Vagina (tissue), 2 donors: ENCODE measurements at regions not wholly inside any gene's neighbourhood (a gene's known extent, or its start where the extent isn't known, plus 50 kb on each side); places are given as distances from the start of the nearest gene placed in this dataset.

Source experiments
- DNase-seq, 2 donors: peaks; one replicate each; pipeline ENCODE4 v3.0.0-alpha.2; 2017; ENCODE audit errors: extremely low spot score in 2 of 2
- H3K27ac ChIP-seq: fragments of 200-600 bp; sonication (generic); one replicate; pipeline ENCODE4 v1.5.1; 2019
- H3K27me3 ChIP-seq: fragments of 200-600 bp; sonication (generic); one replicate; pipeline ENCODE4 v1.5.1; 2019
- H3K36me3 ChIP-seq, 2 donors: fragments of 200-600 bp; sonication (generic); one replicate each; pipeline ENCODE4 v1.5.1; 2017 to 2019
- H3K4me1 ChIP-seq: fragments of 200-600 bp; sonication (generic); one replicate; pipeline ENCODE4 v1.5.1; 2019
- H3K4me3 ChIP-seq, 2 donors: fragments of 200-600 bp; sonication (generic); 1 replicate in 1 of 2; 2 replicates in 1 of 2; pipeline ENCODE4 v1.5.1; 2016 to 2019
- H3K9me3 ChIP-seq: fragments of 200-600 bp; sonication (generic); one replicate; pipeline ENCODE4 v1.5.1; 2019
- CTCF ChIP-seq, 3 experiments: fragments of 450-650 bp in 2 of 3; fragments of 200-600 bp in 1 of 3; sonication (generic) in 1 of 3; IDR thresholded peaks; one replicate each; pipeline ENCODE4 v1.5.1; 2017 to 2019; ENCODE audit warnings: antibody characterized with exemption in 3 of 3, mild to moderate bottlenecking in 2 of 3, moderate library complexity in 2 of 3
- POLR2A ChIP-seq, 2 donors: fragments of 450-650 bp; IDR thresholded peaks; one replicate each; pipeline ENCODE4 v1.6.1; 2017; ENCODE audit warnings: antibody characterized with exemption in 2 of 2, mild to moderate bottlenecking in 2 of 2, moderate library complexity in 2 of 2
- POLR2AphosphoS5 ChIP-seq, 2 donors: sonication (generic); formaldehyde crosslinking; IDR thresholded peaks; one replicate each; pipeline ENCODE4 v1.9.0; 2017; ENCODE audit warnings: antibody characterized with exemption in 2 of 2, mild to moderate bottlenecking in 2 of 2, low read depth in 1 of 2; ENCODE audit not compliant: insufficient read depth in 1 of 2
- intact Hi-C: fragments of 100-400 bp; cut with DNase I; formaldehyde crosslinking; loops from one replicate; pipeline ENCODE4 v1.15.1; 2023

DNA sequence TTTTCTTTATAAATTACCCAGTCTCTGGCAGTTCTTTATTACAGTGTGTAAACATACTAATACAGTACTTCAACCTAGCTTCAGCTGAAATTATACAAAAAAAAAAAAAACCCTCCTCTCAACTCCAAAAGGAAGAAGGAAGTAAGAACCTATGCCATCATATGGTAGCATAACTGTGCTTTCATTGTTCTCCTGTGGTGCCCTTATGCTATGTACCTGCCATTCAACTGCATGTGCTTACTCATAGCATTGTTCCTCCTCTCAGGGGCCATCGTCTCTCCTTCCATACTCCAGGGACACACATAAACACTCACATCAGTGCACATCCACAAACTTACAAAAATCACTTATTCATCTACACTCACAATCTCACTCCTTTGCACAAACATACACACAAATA lies 470.1 kb upstream of the HS3ST1 start:
- Histone ChIP-seq H3K4me3 (no peak overlapping the region), H3K27ac (no peak overlapping the region), H3K4me1 (no peaks in the 10 kb centered on the region), H3K9me3 (no peaks in the 10 kb centered on the region), H3K27me3 (no peaks in the 10 kb centered on the region), H3K36me3 (no peaks in the 10 kb centered on the region)
- no peak for DNase-seq
- TF ChIP-seq CTCF (IDR thresholded peaks at IDR 0.05) (no peak), POLR2A (IDR thresholded peaks at IDR 0.05) (no peak), POLR2AphosphoS5 (IDR thresholded peaks at IDR 0.05; ENCODE audit: insufficient read depth in 1 of 2, low read depth in 1 of 2) (no peak)
- intact Hi-C loops, result no loop called here

- H3K4me3 ChIP-seq, result no peak overlapping the region
- no peaks in the 10 kb centered on the region for H3K36me3 ChIP-seq
- no peak overlapping the region for H3K27ac ChIP-seq
- TF ChIP-seq POLR2A (IDR thresholded peaks at IDR 0.05), result no peak
- no peak for TF ChIP-seq CTCF (IDR thresholded peaks at IDR 0.05)
- no peak for TF ChIP-seq POLR2AphosphoS5 (IDR thresholded peaks at IDR 0.05; ENCODE audit: insufficient read depth in 1 of 2, low read depth in 1 of 2)
- no peak for DNase-seq
- H3K9me3 ChIP-seq, result no peaks in the 10 kb centered on the region
- H3K4me1 ChIP-seq, result no peaks in the 10 kb centered on the region
- H3K27me3 ChIP-seq, result no peaks in the 10 kb centered on the region
- intact Hi-C loops, result no loop called here
Measured at GRCh38 chr4:11895766-11896165, 467.1 kb upstream of the HS3ST1 start.

- no peak overlapping the region for H3K27ac ChIP-seq
- TF ChIP-seq POLR2AphosphoS5 (IDR thresholded peaks at IDR 0.05; ENCODE audit: insufficient read depth in 1 of 2, low read depth in 1 of 2) (no peak), CTCF (IDR thresholded peaks at IDR 0.05) (no peak), POLR2A (IDR thresholded peaks at IDR 0.05) (no peak)
- no peak overlapping the region for H3K4me3 ChIP-seq
- intact Hi-C loops, result no loop called here
- no peaks in the 10 kb centered on the region for H3K4me1 ChIP-seq
- H3K9me3 ChIP-seq, result no peaks in the 10 kb centered on the region
- no peak for DNase-seq
- no peaks in the 10 kb centered on the region for H3K27me3 ChIP-seq
- H3K36me3 ChIP-seq, result no peaks in the 10 kb centered on the region
Measured at GRCh38 chr4:11894977-11895376, 466.3 kb upstream of the HS3ST1 start.

DNA sequence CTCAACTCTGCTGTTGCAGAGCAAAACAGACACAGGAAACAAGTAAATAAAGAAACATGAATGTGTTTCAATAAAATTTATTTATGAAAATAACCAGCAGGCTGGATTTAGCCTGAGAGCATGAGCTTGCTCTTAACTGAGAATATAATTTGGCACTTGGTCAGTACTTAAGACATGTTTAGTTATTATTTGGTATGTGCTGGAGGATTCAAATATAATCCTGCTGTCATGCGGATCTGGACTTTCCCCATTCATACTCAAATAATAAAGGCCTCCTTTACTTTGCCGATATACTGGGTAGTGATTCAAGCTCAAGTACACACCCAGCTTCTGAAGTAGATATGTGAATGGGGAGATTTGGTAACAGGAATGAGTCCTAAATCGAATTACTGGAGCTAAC lies 465.5 kb upstream of the HS3ST1 start:
- Histone ChIP-seq H3K9me3 (no peaks in the 10 kb centered on the region), H3K27me3 (no peaks in the 10 kb centered on the region), H3K4me1 (no peaks in the 10 kb centered on the region), H3K36me3 (no peaks in the 10 kb centered on the region), H3K4me3 (no peak overlapping the region), H3K27ac (no peak overlapping the region)
- intact Hi-C loops, result no loop called here
- no peak for TF ChIP-seq CTCF (IDR thresholded peaks at IDR 0.05)
- TF ChIP-seq POLR2A (IDR thresholded peaks at IDR 0.05), result no peak
- no peak for TF ChIP-seq POLR2AphosphoS5 (IDR thresholded peaks at IDR 0.05; ENCODE audit: insufficient read depth in 1 of 2, low read depth in 1 of 2)
- no peak for DNase-seq

DNA sequence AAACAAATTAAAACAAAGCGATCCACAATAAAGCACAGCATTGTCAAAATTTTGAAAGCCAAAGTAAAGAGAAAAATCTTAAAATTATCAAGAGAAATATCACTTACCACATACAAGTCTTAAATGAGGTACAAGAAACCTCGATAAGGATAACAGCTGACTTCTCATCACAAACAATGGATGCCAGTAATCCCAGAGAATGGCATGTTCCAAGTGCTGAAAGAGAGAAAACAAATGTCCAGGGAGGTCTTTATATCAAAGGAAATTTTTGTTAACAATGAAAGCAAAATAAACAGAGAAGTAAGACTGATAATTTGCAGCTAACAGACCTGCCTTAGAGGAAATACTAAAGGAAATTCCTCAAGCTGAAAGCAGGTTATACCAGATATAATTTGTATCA lies 460.4 kb upstream of the HS3ST1 start:
- Histone ChIP-seq H3K27me3 (no peaks in the 10 kb centered on the region), H3K4me3 (no peak overlapping the region), H3K36me3 (no peaks in the 10 kb centered on the region), H3K9me3 (no peaks in the 10 kb centered on the region), H3K27ac (no peak overlapping the region), H3K4me1 (no peaks in the 10 kb centered on the region)
- intact Hi-C loops, result no loop called here
- no peak for DNase-seq
- no peak for TF ChIP-seq POLR2A (IDR thresholded peaks at IDR 0.05)
- no peak for TF ChIP-seq CTCF (IDR thresholded peaks at IDR 0.05)
- no peak for TF ChIP-seq POLR2AphosphoS5 (IDR thresholded peaks at IDR 0.05; ENCODE audit: insufficient read depth in 1 of 2, low read depth in 1 of 2)
